ENCODE measurements at regions not wholly inside any gene's neighbourhood (a gene's known extent, or its start where the extent isn't known, plus 50 kb on each side); places are given as distances from the start of the nearest gene placed in this dataset.

- TF ChIP-seq EZH2 (IDR thresholded peaks at IDR 0.05; ENCODE audit: borderline replicate concordance, low read depth, low read length, severe bottlenecking) (no peak), CTCF (IDR thresholded peaks at IDR 0.05; ENCODE audit: borderline replicate concordance, extremely low read depth, low read length, poor library complexity, severe bottlenecking) (no peak)
Measured at GRCh38 chr6:165925474-165926156, 242.0 kb downstream of the TBXT start.

Data from DND-41 (cell line).